HG03520 (cell line): ENCODE measurements at regions not wholly inside any gene's neighbourhood (a gene's known extent, or its start where the extent isn't known, plus 50 kb on each side); places are given as distances from the start of the nearest gene placed in this dataset.
A peak's percentile ranks its signal among the peaks of the same experiment; 100 is the strongest.
"Not testable (repeated sequence)": the region's sequence is repeated elsewhere in the genome, so short reads cannot be mapped to it uniquely, and the experiment has no call there.

Source experiments
- ATAC-seq: cut with Tn5 transposase; IDR thresholded peaks from one replicate; pipeline ENCODE4 v1.9.1; 2021; ENCODE audit warnings: mild to moderate bottlenecking, moderate library complexity; ENCODE audit not compliant: unreplicated experiment

DNA sequence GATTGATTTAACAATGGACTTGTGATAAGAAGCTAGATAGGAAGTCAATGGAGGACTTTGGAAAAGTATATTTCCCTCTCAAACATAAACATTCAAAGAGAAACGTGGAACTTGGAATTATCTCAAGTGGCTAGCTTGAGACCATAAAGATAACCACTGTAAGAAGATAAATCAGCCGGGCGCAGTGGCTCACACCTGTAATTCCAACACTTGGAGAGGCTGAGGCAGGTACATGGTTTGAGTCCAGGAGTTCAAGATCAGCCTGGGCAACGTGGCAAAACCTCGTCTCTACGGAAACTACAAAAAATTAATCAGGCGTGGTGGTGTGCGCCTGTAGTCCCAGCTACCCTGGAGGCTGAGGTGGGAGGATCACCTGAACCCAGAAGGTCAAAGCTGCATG, 405.9 kb upstream of the ACVR2A start:
- ATAC-seq: no peak

DNA sequence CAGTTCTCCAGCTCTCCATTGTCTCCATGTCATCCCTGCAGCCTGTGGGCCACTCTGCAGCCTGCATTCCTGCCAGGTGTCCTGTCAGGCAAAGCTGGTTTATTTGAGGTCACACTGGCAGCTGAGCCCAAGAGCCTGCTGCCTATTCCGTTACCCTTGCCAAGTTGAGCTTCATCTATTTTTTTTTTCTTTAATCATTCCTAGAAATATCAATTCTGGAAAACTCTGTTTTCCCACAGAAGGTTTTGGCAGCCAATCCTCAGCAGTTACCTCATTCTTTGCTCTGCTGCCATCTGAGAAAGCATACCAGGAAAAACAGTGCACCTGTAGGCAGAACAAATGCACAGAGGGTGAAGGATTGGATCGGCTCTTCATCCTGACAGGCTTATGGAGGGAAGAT, 411.0 kb upstream of the ACVR2A start:
- no peak for ATAC-seq

DNA sequence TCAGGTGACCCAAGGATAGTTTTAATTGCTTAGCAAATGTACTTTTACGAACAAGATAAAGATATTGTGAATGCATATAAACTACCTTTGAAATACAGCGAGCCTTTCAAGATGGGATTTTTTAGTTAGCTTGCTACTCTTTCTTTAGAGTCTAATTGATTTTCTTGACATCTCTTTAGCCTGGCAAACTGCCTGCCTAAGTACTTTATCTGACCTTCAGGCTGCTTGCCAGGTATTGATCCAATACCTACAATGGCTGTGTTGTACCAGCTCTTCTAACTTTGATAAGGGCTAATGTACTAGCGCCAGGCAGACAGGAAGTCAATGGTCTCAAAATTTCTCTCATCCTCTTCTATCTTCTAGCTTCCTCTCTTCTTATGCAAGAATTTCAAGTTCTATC, 414.4 kb upstream of the ACVR2A start:
- ATAC-seq: no peak

DNA sequence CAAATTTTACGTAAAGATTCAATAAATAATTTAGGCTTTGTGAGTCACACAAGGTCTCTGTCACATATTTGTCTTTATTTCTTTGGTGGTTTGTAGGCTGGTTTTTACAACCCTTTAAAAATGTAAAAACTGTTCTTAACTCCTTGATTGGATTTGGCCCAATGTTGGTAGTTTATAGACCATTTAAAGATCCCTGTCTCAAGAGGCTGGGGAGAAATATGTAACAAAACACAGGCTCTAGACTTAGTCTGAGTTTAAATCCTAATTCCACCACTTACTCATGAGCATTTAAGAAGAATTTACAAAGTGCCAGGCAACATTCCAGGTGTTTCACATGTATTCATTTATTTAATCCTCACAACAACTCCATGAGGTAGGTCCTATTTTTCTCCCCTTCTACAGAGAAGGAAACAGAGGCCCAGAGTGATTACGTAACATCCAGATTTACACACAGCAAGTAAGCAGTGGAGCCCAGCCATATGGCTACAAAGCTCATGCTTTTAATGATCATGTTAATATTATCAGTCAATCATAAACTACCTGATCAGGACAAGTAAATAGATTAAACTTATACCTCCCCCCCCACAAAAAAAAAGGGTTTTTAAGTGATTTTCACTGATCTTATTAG, 416.6 kb upstream of the ACVR2A start:
- no peak for ATAC-seq

DNA sequence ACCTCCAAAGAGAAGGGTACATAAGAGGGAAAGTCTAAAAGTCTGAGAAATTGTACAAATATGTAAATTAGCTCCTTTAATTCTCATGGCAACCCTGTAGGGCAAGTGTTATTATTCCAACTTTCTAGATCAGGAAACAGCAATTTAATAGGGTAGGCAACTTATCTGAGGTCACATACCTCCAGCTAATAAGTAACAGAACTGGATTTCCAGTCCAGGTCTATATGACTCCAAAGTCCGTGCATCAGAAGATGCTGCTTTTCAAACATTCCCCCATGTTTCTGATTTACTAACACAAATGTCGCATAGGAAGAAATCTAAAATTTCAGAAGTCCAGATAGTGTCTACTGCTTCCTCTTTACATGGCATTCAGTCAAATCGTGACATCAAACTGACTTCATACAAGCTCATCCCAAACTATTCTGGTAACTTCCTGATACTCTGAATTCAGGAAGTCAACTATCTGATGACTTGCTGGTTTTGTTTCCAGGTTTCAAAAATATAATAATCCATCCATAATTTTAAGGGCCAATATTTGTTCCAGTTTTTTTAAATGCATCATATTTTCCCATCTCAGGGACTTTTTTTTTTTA, 419.3 kb upstream of the ACVR2A start:
- no peak for ATAC-seq

DNA sequence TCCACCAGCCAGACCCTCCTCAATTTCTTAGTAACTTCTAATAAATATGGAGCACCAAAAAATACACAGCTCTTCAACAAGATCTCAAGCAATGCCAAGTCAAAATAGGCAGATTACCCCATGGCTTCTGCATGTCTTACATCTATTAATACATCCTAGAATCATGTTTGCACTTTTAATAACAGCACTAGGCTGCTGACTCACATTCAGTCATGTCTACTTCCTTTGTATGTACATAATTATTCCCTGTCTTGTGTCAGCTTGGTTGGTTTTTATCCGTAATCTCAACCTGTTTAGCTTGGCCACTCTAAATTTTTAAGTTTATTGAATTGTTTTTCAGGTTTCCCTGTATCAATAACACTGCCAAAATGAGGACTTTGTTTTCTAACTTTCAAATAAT, 420.1 kb upstream of the ACVR2A start:
- ATAC-seq: no peak

DNA sequence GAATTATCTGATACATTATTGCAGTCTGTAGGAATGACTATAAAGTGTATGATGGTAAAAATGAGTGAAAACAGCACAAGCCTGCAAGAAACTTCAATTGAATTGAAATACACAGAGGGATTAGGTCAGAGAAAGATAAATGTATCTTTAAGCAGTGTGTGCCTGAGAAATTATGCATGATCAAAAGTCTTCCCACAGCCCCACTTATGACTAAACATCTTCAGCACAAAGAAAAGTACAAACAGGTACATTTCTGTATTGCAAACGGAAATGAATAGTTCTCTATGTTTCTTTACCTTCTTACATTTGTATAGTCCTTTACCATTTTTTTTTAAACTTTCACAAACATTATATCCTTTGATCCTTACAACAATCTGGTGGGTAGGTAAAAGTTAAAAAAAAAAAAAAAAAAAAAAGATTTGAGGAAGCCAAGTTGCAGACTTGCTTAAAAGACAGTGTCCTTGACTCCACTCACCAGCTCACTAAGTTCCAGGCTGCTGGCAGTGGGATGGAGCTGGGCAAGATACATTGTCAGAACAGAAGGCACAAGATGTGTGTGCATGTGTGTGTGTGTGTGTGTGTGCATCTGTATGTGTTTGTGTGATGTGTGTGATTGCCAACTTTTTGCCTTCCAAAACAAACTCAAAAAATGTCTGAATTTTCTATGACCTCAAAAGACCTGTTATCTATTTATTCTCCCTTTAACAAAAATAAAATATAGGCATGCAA, 423.7 kb upstream of the ACVR2A start:
- no peak for ATAC-seq

DNA sequence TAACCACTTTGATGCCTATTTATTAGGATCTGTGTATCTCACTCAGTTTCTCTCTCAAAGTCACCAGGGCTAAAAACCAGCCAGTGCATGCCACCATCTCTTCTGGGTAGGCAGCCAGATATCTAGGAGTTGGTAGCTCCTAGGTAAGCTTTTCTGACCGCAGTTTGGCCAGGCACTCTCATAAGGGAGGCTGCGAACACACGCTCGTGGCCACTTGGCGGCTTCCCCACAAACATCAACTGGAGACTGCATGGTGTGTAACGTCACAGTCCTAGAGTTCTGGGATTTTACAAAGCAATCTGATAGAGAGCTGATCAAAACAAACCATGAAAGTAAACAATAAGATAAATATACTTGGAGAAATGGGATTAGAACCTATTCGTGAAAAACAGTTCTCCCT, 424.3 kb upstream of the ACVR2A start:
- ATAC-seq: no peak

DNA sequence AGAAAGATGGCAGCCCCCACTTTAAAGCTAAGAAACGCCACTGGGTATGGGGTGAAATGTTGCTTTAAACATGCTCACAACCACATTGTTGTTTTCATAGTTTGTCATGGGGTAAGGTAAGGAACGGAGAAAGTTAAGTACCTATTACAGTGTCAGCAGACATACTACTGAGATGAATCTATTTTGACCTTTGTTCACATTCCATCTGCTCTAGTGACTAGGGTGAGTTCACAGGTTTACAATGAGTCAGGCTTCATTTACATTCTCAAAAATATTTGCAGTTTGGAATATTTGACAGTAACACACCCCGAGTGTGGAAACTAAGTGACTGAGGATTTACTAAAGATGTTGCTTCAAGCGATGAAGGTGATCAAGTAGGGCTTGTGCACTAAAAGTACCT, 428.7 kb upstream of the ACVR2A start:
- no peak for ATAC-seq

DNA sequence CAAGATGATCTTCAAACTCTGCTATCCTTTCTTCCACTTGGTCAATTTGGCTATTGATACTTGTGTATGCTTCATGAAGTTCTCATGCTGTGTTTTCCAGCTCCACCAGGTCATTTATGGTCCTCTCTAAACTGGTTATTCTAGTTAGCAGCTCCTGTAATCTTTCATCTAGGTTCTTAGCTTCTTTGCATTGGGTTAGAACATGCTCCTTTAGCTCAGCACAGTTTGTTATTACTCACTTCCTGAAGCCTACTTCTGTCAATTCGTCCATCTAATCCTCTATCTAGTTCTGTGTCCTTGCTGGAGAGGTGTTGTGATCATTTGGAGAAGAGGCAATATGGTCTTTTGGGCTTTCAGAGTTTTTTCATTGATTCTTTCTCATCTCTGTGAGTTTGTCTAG, 430.2 kb upstream of the ACVR2A start:
- ATAC-seq: not testable (repeated sequence)

DNA sequence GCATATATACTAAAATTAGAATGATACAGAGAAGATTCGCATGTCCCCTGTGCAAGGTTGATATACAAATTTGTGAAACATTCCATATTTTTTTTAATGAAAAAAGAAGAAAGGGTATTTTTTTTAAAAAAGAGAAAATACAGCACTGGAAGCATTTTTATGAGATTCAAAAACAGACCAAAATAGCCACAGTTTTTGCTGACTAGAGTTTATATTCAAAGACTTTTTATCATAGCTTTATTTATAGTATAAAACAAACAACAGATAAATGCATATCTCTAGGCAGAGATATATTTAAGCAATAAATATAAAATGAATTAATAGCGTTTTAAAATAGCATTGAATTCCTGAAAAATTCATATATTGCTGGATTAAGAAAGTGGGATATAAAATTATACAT, 436.5 kb upstream of the ACVR2A start:
- no peak for ATAC-seq

DNA sequence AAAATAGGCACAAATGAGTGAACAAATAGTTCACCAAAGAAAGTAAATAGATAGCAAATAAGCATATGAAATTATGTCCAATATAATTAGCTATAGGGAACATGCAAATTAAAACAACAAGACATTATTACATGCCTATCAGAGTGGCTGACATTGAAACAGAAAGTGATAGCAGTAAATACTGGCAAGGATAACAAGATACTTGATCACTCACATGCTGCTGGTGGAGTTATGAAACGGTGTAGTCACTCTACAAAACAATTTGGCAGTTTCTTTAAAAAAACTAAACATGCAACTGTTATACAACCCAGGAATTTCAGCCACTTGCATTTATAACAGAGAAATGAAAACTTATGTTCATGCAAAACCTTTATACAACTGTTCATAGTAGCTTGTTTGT, 439.2 kb upstream of the ACVR2A start:
- ATAC-seq: peak; percentile 77

DNA sequence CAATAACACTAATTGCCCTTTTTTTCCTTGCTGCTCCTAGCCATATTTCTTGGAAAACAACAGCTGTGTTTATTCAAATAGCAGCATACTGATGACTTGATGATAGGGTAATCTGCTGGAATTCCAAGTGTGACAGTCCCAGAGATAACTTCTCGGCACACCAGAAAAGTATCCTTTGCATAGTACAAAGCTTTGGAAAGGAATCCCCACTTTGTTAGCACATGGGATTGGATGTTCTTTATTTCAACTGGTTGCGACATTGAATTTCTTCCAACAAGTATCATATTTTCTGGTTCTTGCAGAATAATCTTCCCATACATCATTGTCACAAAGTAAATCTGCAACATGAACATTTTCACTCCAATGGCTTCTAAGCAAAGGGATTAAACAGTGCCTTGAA, 445.8 kb upstream of the ACVR2A start:
- no peak for ATAC-seq

DNA sequence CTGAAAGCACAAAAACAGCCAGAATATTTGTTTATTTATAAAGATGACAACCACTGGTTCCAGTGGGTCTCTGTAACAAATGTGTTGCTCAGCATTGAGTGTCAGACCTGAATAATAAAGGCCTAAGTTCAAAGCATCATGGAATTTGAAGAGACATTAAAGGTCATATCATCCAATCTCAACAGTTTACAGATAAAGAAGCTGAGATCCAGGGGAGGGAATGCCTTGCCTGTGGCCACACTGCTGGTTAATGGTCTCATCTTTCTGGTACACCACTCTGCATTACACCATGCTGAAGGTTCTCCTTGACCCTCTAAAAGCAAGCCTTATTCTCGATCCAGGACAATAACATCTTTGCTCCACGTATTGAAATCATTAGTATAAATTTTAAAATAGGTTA, 446.5 kb upstream of the ACVR2A start:
- no peak for ATAC-seq

DNA sequence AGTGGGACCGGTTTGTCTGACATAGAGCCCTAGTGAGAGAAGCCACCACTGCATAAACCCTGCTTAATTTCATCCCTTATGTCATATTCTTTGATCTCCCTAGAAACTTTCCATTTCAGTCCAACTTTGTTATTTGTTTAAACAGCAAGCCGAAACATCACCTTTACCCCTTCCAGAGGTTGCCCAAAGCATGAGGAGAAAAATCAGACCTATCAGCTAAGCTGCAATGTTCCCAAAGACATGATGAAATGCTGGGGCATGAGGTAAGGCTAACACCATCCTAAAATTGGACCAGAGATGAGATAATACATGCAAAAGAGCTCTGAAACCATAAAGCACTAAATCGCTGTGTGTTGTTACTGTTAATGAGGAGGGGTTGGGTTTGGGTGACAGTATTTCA, 447.9 kb upstream of the ACVR2A start:
- ATAC-seq: no peak

DNA sequence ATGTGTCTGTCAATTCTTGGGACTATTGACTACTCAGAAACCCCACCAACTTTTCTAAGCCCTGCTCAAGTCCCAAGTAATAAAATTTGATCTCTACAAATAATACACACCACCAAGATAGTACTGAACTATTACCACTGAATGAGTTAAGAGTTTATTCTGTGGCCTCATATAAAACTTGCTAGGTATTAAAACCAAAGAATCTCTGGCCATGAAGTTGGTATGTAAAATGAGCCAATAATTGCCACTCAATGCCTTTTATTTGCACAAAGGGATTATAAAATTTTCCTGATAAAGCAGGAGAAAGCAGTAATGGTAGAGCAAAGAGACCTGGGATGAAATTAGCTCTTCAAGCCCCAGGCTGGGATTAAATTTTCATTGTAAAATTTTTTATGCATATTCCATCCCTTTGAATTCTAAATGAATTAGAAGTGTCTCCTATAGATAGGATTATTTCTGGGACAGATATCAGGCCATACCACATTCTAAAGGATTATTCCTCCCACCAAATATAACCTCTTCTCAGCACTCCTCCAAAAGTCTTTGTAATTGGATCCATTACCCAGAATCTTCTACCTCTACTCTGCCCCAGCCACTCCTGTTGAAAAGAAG, 450.5 kb upstream of the ACVR2A start:
- ATAC-seq: no peak

DNA sequence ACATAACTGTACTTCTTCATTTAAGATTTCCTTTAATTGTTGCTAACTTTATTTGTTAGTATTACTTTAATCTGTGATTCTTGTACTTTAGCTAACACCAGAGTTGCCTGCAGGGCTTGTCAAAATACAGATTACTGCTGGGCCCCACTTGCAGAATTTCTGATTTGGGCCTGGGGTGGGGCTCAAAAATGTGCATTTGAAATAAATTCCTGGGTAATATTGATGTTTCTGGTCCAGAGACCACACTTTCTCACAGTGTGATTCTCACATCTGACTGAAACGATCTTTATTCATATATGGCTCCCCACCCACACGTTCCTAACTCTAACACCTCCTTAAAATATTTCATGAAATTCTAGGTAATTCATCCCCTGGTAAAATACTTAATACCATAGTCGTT, 452.6 kb upstream of the ACVR2A start:
- no peak for ATAC-seq

DNA sequence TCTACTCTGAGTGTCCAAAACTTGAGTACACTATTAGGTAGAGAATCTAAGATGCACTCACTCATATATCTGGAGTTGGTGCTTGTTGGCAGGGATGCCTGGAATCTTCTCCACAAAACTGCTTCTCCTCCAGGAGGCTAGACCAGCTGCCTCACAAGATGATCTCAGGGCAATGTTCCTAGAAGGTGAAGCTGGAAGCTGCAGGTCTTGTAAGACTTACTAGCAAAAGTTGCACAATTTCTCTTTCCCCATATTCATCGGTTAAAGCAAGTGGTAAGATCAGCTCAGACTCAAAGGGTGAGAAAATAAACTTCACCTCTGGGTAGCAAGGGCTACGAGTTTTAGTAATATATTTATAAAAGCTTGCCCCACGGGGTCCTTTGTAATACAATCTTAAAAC, 454.4 kb upstream of the ACVR2A start:
- ATAC-seq: no peak

DNA sequence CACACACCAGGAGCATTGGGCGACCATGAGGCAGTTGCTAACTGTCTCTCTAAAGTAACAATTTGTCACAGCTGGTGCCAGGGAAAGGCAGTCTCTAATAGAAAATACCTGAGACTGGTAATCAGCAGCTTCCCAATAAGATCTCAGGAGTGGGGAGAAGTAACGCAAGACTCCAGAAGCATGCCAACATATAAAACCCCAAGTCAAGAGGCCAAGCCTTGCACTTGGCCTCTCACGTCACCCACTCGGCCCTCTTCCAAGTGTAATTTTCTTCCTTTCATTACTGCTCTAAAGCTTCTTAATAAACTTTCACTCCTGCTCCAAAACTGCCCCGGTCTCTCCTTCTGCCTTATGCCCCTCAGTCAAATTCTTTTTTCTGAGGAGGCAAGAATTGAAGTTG, 455.6 kb upstream of the ACVR2A start:
- no peak for ATAC-seq

DNA sequence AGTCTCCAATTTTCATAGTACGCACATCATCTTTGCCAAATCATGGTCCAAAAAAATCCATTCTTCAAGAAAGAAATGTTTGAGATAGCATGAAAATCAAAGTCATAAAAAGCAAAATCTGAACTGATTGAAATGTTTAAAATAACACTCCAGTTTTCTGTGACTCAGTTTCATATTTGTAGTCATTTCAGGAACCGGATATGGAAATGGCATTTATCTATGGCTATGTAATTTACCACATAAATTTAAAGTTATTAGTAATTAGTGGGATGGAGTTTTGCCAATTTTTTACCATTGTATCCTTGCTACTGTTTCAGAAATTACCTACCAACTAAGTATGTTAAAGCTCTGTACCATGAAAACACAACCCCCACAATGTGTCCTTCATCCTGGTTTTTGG, 456.6 kb upstream of the ACVR2A start:
- ATAC-seq: no peak

DNA sequence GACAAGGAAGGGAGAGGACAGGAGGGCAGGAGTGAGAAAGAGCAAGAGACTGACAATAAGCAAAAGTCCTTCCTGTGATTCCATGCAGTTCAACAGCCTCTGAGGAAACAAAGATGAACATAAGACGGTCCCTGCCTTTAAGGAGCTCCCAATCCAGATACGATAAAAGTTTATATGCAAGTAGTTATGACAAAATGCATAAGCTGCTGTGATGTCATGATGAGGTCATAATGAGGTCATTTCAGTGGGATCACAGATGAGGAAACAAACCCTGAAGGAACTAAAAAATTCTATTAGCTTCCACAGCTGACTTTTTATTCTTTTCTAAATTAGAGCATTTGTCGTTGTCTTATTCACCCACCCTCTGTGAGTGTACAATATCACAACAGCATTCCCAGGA, 458.5 kb upstream of the ACVR2A start:
- ATAC-seq: no peak

DNA sequence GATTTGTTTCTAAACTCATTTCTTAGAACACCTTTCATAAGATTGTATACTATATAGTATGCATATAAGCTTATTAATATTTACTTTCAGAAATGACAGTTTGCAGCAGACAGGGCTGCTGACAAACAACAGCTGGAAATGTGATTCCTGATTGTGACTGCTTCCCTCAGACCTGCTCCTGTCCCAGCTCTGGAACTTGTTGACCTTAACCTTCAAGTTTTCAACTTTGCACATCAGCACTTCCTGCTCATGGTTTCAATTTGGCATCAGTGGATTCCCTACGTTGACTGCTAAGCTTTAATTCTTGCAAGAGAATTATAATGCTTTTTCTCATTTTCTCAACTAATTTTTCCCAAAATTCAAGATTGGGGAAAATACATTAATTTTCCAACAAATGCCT, 459.2 kb upstream of the ACVR2A start:
- ATAC-seq: no peak
